Epithelial cell of proximal tubule (primary cell): ENCODE measurements at regions not wholly inside any gene's neighbourhood (a gene's known extent, or its start where the extent isn't known, plus 50 kb on each side); places are given as distances from the start of the nearest gene placed in this dataset.
"Not testable (repeated sequence)": the region's sequence is repeated elsewhere in the genome, so short reads cannot be mapped to it uniquely, and the experiment has no call there.

Experiments used
- DNase-seq: peaks from one replicate; pipeline ENCODE4 v3.0.0-alpha.2; 2011; ENCODE audit warnings: low read depth
- H3K4me3 ChIP-seq: 2 replicates; pipeline ENCODE4 v1.5.1; 2011; ENCODE audit warnings: low read depth, mild to moderate bottlenecking, low read length
- TF ChIP-seq, protein P1 (sequence below): conservative IDR thresholded peaks from 2 replicates; pipeline ENCODE4 v1.5.1; 2012; ENCODE audit warnings: low read depth, mild to moderate bottlenecking, low read length

DNA sequence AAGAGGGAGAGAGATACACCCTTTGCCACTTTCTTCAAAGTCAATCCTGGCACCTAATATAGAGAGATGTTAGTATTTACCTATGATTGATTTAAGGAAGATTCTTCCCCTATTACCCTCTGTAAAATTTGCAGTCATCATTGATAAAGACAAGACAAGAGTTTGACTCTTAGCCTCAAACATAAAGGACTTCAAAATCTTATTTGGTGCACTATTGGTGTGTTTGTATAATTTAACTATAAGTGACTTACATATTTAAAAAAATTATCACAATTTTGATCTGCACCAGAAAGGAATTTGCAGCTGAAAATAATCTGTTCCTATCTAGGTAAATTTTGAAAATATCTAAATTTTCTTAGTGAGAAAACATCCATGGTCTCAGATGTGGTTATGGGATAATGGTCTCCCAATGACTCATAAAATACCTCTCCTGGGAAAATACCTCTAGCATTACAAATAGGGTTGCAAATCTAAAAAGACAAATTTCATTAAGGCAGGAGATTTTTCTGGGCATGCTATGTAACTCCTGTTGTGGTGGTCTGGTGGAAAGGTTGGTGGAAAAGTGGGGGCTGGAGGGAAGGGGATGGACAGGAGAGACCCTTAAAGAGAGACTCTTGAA lies 173.6 kb upstream of the MED14 start:
- TF ChIP-seq, protein P1, sequence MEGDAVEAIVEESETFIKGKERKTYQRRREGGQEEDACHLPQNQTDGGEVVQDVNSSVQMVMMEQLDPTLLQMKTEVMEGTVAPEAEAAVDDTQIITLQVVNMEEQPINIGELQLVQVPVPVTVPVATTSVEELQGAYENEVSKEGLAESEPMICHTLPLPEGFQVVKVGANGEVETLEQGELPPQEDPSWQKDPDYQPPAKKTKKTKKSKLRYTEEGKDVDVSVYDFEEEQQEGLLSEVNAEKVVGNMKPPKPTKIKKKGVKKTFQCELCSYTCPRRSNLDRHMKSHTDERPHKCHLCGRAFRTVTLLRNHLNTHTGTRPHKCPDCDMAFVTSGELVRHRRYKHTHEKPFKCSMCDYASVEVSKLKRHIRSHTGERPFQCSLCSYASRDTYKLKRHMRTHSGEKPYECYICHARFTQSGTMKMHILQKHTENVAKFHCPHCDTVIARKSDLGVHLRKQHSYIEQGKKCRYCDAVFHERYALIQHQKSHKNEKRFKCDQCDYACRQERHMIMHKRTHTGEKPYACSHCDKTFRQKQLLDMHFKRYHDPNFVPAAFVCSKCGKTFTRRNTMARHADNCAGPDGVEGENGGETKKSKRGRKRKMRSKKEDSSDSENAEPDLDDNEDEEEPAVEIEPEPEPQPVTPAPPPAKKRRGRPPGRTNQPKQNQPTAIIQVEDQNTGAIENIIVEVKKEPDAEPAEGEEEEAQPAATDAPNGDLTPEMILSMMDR: no peak
- H3K4me3 ChIP-seq: no peak overlapping the region
- DNase-seq: no peak

DNA sequence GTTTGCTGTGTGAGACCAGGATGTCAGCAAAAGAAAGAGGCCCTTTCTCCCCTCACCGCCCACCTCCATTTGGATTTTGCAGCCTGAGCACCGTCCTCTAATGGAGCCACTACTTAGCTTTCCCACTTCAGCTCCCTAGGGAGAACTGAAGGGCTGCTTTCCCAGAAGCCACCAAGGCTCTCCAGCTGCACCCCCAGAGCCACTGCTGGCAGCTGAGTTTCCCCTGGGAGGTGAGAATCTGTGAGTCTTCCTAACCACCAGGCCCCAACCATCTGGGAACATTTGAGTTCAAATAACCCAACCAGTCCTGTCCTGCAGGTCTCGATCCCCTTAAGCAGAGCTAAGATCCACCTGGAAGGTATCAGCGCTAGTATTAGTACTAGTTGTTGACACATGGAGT lies 173.1 kb upstream of the USP9X start:
- no peak for DNase-seq

DNA sequence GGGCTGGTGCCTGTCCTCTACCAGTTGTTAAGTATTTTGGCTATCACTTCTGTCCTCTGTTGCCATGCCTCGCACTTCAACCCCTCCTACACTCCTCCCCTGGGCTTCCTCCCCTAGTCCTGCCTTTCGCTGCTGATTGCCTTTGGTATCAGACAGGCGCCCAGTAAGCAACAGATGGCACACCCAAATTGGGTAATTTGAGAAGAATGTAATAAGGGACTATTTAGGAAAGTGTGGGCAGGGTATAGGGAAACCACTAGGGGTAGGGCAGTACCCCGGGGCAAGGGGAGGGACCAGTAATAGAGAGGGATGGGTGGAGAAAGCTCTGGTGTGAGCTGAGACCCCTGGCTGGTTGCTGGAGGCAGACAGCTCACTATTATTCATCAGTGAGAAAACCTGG lies 172.7 kb upstream of the USP9X start:
- no peak overlapping the region for H3K4me3 ChIP-seq
- no peak for DNase-seq
- TF ChIP-seq, protein P1: no peak

More for the DNA sequence above, 173.1 kb upstream of the USP9X start:
- TF ChIP-seq, protein P1: no peak
- H3K4me3 ChIP-seq: no peak overlapping the region

DNA sequence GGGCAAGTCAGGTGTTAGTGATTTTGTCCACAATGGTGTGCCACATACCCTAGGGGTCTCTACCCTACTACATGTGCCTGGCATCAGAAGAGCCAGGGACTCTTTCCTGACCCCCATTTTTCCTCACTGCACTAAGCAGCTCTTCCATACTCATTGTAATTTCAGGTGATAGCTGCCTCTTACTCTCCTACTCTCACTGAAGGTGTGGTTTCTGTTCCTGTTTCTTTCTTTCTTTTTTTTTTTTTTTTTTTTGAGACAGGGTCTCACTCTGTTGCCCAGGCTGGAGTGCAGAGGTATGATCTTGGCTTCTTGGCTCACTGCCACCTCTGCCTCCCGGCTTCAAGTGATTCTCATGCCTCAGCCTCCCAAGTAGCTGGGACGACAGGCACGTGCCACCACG lies 164.9 kb upstream of the USP9X start:
- TF ChIP-seq, protein P1: no peak
- no peak for DNase-seq
- no peak overlapping the region for H3K4me3 ChIP-seq

DNA sequence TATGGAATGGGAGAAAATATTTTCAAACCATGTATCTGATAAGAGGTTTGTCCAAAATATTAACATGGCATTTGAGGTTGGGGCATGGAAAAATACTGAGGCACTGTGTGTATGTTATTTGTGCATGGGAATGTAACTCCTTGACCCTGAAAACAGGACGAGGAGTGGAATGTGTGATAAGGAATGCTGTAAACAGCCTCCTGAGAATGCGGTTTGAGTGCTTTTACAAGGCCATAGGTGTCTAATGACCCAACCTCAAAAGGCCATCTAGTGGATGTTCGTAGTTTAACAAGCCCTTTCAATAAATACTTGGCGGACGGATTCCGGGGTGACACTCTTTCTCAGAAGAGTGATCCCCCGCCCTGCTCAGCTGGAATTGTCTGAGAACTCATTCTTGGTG lies 162.9 kb upstream of the USP9X start:
- TF ChIP-seq, protein P1: peak; percentile 53
- no peak overlapping the region for H3K4me3 ChIP-seq
- no peak for DNase-seq

DNA sequence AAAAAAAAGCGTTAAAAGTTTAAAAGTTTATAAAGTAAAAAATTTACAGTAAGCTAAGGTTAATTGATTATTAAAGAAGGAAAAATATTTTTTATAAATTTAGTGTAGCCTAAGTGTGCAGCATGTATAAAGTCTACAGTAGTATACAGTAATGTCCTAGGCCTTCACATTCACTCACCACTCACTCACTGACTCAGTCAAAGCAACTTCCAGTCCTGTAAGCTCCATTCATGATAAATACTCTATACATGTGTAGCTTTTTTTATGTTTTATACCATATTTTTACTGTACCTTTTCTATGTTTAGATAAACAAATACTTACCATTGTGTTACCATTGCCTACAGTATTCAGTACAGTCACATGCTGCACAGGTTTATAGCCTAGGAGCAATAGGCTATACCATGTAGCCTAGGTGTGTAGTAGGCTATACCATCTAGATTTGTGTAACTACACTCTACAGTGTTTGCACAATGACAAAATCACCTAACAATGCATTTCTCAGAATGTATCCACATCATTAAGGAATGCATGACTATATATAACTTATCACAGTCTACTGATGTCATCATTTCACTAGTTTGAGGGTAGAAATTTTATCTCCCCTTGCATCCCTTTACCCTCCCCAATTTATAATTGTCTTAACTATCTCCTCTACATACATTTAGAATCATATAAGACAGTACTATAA lies 158.4 kb upstream of the USP9X start:
- H3K4me3 ChIP-seq, DNase-seq: not testable (repeated sequence)

DNA sequence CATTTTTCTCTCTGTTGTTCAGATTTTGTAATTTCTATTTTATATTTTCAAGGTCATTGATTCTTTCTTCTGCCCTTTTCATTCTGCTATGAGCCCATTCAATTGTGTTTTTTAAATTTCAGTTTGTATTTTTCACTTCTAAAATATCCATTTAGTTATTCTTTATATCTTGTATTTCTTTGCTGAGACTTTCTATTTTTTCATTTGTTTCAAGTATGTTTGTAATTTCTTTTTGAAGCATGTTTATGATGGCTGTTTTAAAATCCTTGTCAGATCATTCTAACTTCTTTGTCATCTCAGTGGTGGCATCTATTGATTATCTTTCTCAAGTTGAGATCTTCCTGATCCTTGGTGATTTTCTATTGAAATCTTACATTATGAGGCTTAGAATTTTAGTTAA lies 157.2 kb upstream of the USP9X start:
- H3K4me3 ChIP-seq: no peak overlapping the region
- no peak for DNase-seq
- TF ChIP-seq, protein P1: no peak
